ENCODE measurements at regions not wholly inside any gene's neighbourhood (a gene's known extent, or its start where the extent isn't known, plus 50 kb on each side); places are given as distances from the start of the nearest gene placed in this dataset.

- no peak overlapping the region for H2AK5ac ChIP-seq (ENCODE audit: low read length, severe bottlenecking)
- H2BK12ac ChIP-seq (ENCODE audit: low read length in 2 of 2) = no peak overlapping the region
- no peaks in the 10 kb centered on the region for H3K36me3 ChIP-seq (ENCODE audit: control insufficient read depth in 1 of 2, insufficient read depth in 2 of 2, low read depth in 1 of 2, low read length in 2 of 2)
- H3K23ac ChIP-seq (ENCODE audit: low read length in 2 of 2) = no peak overlapping the region
- H2AFZ ChIP-seq (ENCODE audit: low read depth, low read length) = no peak overlapping the region
- no peak overlapping the region for H3K4ac ChIP-seq (ENCODE audit: low read depth in 1 of 2, low read length in 2 of 2)
- DNase-seq = no peak
- no peak overlapping the region for H2BK15ac ChIP-seq (ENCODE audit: low read depth, poor library complexity, severe bottlenecking)
- H3K27me3 ChIP-seq (ENCODE audit: control insufficient read depth in 1 of 2, insufficient read depth in 1 of 2, low read length in 2 of 2) = no peaks in the 10 kb centered on the region
- H3K4me3 ChIP-seq (ENCODE audit: insufficient read depth in 1 of 2, low read depth in 1 of 2, low read length in 2 of 2) = no peak overlapping the region
- H2BK5ac ChIP-seq (ENCODE audit: low read depth, low read length, poor library complexity, severe bottlenecking) = no peak overlapping the region
- no peaks in the 10 kb centered on the region for H3K9me3 ChIP-seq (ENCODE audit: control insufficient read depth, low read length)
- H3K18ac ChIP-seq (ENCODE audit: low read depth in 1 of 2, low read length in 2 of 2) = no peak overlapping the region
- no peak overlapping the region for H3K4me2 ChIP-seq (ENCODE audit: low read length, poor library complexity, severe bottlenecking)
- H4K91ac ChIP-seq (ENCODE audit: low read length) = no peak overlapping the region
- H3K9ac ChIP-seq (ENCODE audit: low read length) = no peak overlapping the region
- no peak overlapping the region for H4K8ac ChIP-seq (ENCODE audit: low read length)
- no peaks in the 10 kb centered on the region for H3K79me1 ChIP-seq (replicated peaks; ENCODE audit: low read length, poor library complexity, severe bottlenecking)
- H3K14ac ChIP-seq (ENCODE audit: low read length in 2 of 2) = no peak overlapping the region
- no peak overlapping the region for H3K27ac ChIP-seq (ENCODE audit: low read length, poor library complexity, severe bottlenecking)
- no peak overlapping the region for H2BK120ac ChIP-seq (ENCODE audit: low read depth, low read length)
- H3K4me1 ChIP-seq (ENCODE audit: control insufficient read depth, insufficient read depth, low read depth, low read length) = no peaks in the 10 kb centered on the region
These were observed 148.5 kb downstream of the DCLK3 start for GRCh38 chr3:36615861-36616260.

GRCh38 chr3:36606871-36607765 is 157.2 kb downstream of the DCLK3 start:
- Histone ChIP-seq H3K23ac (ENCODE audit: low read length in 2 of 2) (no peak overlapping the region), H3K4me3 (ENCODE audit: insufficient read depth in 1 of 2, low read depth in 1 of 2, low read length in 2 of 2) (no peak overlapping the region), H2BK120ac (ENCODE audit: low read depth, low read length) (no peak overlapping the region), H2AK5ac (ENCODE audit: low read length, severe bottlenecking) (no peak overlapping the region), H3K36me3 (ENCODE audit: control insufficient read depth in 1 of 2, insufficient read depth in 2 of 2, low read depth in 1 of 2, low read length in 2 of 2) (no peaks in the 10 kb centered on the region), H3K4me2 (ENCODE audit: low read length, poor library complexity, severe bottlenecking) (no peak overlapping the region), H4K8ac (ENCODE audit: low read length) (no peak overlapping the region), H3K79me1 (replicated peaks; ENCODE audit: low read length, poor library complexity, severe bottlenecking) (no peaks in the 10 kb centered on the region), H3K14ac (ENCODE audit: low read length in 2 of 2) (no peak overlapping the region), H3K18ac (ENCODE audit: low read depth in 1 of 2, low read length in 2 of 2) (no peak overlapping the region), H2BK5ac (ENCODE audit: low read depth, low read length, poor library complexity, severe bottlenecking) (no peak overlapping the region), H2BK15ac (ENCODE audit: low read depth, poor library complexity, severe bottlenecking) (no peak overlapping the region), H4K91ac (ENCODE audit: low read length) (no peak overlapping the region), H3K27me3 (ENCODE audit: control insufficient read depth in 1 of 2, insufficient read depth in 1 of 2, low read length in 2 of 2) (no peaks in the 10 kb centered on the region), H2AFZ (ENCODE audit: low read depth, low read length) (no peak overlapping the region), H3K9ac (ENCODE audit: low read length) (no peak overlapping the region), H2BK12ac (ENCODE audit: low read length in 2 of 2) (no peak overlapping the region), H3K4ac (ENCODE audit: low read depth in 1 of 2, low read length in 2 of 2) (no peak overlapping the region), H3K9me3 (ENCODE audit: control insufficient read depth, low read length) (no peaks in the 10 kb centered on the region), H3K27ac (ENCODE audit: low read length, poor library complexity, severe bottlenecking) (no peak overlapping the region), H3K4me1 (ENCODE audit: control insufficient read depth, insufficient read depth, low read depth, low read length) (no peaks in the 10 kb centered on the region)
- no peak for DNase-seq
- 28% methylated on average over 2 of the region's 4 CpGs for WGBS

DNA sequence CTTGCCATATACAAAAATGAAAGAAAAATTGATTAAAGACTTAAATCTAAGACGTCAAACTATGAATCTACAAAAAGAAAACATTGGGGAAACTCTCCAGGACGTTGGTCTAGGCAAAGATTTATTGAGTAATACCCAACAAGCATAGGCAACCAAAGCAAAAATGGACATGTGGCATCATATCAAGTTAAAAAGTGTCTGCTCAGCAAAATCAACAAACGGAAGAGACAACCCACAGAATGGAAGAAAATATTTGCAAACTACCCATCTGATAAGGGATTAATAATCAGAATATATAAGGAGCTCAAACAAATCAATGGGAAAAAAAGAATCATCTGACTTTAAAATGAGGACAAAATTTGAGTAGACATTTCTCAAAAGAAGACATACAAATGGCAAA is 160.9 kb downstream of the DCLK3 start:
- Histone ChIP-seq H2AFZ (ENCODE audit: low read depth, low read length) (no peak overlapping the region), H3K4me1 (ENCODE audit: control insufficient read depth, insufficient read depth, low read depth, low read length) (no peaks in the 10 kb centered on the region), H3K27ac (ENCODE audit: low read length, poor library complexity, severe bottlenecking) (no peak overlapping the region), H3K14ac (ENCODE audit: low read length in 2 of 2) (no peak overlapping the region), H3K9me3 (ENCODE audit: control insufficient read depth, low read length) (no peaks in the 10 kb centered on the region), H3K4me2 (ENCODE audit: low read length, poor library complexity, severe bottlenecking) (no peak overlapping the region), H2BK15ac (ENCODE audit: low read depth, poor library complexity, severe bottlenecking) (no peak overlapping the region), H3K36me3 (ENCODE audit: control insufficient read depth in 1 of 2, insufficient read depth in 2 of 2, low read depth in 1 of 2, low read length in 2 of 2) (no peaks in the 10 kb centered on the region), H3K27me3 (ENCODE audit: control insufficient read depth in 1 of 2, insufficient read depth in 1 of 2, low read length in 2 of 2) (no peaks in the 10 kb centered on the region), H3K18ac (ENCODE audit: low read depth in 1 of 2, low read length in 2 of 2) (no peak overlapping the region), H2BK120ac (ENCODE audit: low read depth, low read length) (no peak overlapping the region), H4K8ac (ENCODE audit: low read length) (no peak overlapping the region), H3K79me1 (replicated peaks; ENCODE audit: low read length, poor library complexity, severe bottlenecking) (no peaks in the 10 kb centered on the region), H2BK5ac (ENCODE audit: low read depth, low read length, poor library complexity, severe bottlenecking) (no peak overlapping the region), H2BK12ac (ENCODE audit: low read length in 2 of 2) (no peak overlapping the region), H2AK5ac (ENCODE audit: low read length, severe bottlenecking) (no peak overlapping the region), H3K4me3 (ENCODE audit: insufficient read depth in 1 of 2, low read depth in 1 of 2, low read length in 2 of 2) (no peak overlapping the region), H3K4ac (ENCODE audit: low read depth in 1 of 2, low read length in 2 of 2) (no peak overlapping the region), H3K9ac (ENCODE audit: low read length) (no peak overlapping the region), H3K23ac (ENCODE audit: low read length in 2 of 2) (no peak overlapping the region), H4K91ac (ENCODE audit: low read length) (no peak overlapping the region)
- DNase-seq = no peak
- WGBS = 41% methylated on average over 2 of the region's 3 CpGs

- H3K23ac ChIP-seq (ENCODE audit: low read length in 2 of 2) = no peak overlapping the region
- H3K79me1 ChIP-seq (replicated peaks; ENCODE audit: low read length, poor library complexity, severe bottlenecking) = no peaks in the 10 kb centered on the region
- H3K4me1 ChIP-seq (ENCODE audit: control insufficient read depth, insufficient read depth, low read depth, low read length) = no peaks in the 10 kb centered on the region
- H3K18ac ChIP-seq (ENCODE audit: low read depth in 1 of 2, low read length in 2 of 2) = no peak overlapping the region
- no CpG with 5 or more reads among the region's 3 CpGs for WGBS
- H4K91ac ChIP-seq (ENCODE audit: low read length) = no peak overlapping the region
- no peaks in the 10 kb centered on the region for H3K36me3 ChIP-seq (ENCODE audit: control insufficient read depth in 1 of 2, insufficient read depth in 2 of 2, low read depth in 1 of 2, low read length in 2 of 2)
- no peak overlapping the region for H2BK5ac ChIP-seq (ENCODE audit: low read depth, low read length, poor library complexity, severe bottlenecking)
- no peak overlapping the region for H3K4me2 ChIP-seq (ENCODE audit: low read length, poor library complexity, severe bottlenecking)
- H3K4me3 ChIP-seq (ENCODE audit: insufficient read depth in 1 of 2, low read depth in 1 of 2, low read length in 2 of 2) = no peak overlapping the region
- H2BK12ac ChIP-seq (ENCODE audit: low read length in 2 of 2) = no peak overlapping the region
- H3K9me3 ChIP-seq (ENCODE audit: control insufficient read depth, low read length) = no peaks in the 10 kb centered on the region
- H3K4ac ChIP-seq (ENCODE audit: low read depth in 1 of 2, low read length in 2 of 2) = no peak overlapping the region
- DNase-seq = no peak
- H2AFZ ChIP-seq (ENCODE audit: low read depth, low read length) = no peak overlapping the region
- H3K27ac ChIP-seq (ENCODE audit: low read length, poor library complexity, severe bottlenecking) = no peak overlapping the region
- H2BK15ac ChIP-seq (ENCODE audit: low read depth, poor library complexity, severe bottlenecking) = no peak overlapping the region
- no peak overlapping the region for H4K8ac ChIP-seq (ENCODE audit: low read length)
- no peak overlapping the region for H2BK120ac ChIP-seq (ENCODE audit: low read depth, low read length)
- no peak overlapping the region for H3K14ac ChIP-seq (ENCODE audit: low read length in 2 of 2)
- no peak overlapping the region for H2AK5ac ChIP-seq (ENCODE audit: low read length, severe bottlenecking)
- no peak overlapping the region for H3K9ac ChIP-seq (ENCODE audit: low read length)
- H3K27me3 ChIP-seq (ENCODE audit: control insufficient read depth in 1 of 2, insufficient read depth in 1 of 2, low read length in 2 of 2) = no peaks in the 10 kb centered on the region
These were observed 163.9 kb downstream of the DCLK3 start for GRCh38 chr3:36600404-36600803.

All from mesenchymal stem cell (in vitro differentiated cells and primary cell).